NB4 (cell line): ENCODE measurements at regions not wholly inside any gene's neighbourhood (a gene's known extent, or its start where the extent isn't known, plus 50 kb on each side); places are given as distances from the start of the nearest gene placed in this dataset.

ENCODE experiments used
- CTCF ChIP-seq: IDR thresholded peaks from one replicate; pipeline ENCODE4 v1.5.1; 2012; ENCODE audit warnings: low read depth, low read length
- MYC ChIP-seq: IDR thresholded peaks from 2 replicates; pipeline ENCODE4 v1.6.1; 2011; ENCODE audit warnings: low read depth, low read length

DNA sequence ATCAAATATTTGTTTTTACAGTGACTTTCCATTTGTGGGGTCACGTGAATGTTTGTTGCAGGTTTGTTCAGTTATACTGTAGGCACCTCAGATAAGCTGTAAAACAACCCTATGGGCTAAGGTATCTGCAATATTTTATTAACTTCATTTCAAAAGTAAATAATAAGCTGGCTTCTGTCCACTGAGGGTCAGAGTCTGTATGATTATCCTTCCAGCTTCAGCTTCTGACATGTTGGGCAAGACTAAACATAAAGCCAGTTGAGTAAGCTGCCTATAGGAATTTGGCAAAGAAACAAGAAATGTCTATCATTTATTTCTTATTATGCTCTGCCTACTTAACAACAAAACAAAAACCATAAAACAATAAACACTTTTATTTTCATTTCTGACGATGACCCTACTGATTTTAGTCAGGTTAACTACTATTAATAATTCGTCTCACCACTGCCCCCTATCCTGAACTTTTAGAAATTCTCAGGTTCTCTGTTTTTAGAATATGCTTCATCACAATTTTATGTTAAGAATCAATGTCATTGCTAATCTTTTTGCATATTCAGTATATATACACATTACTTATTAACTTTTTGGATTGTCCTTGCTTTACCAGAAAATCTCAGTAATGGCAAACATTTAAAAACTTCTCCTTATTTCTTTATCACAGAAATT, 413.6 kb upstream of the ADAMTSL1 start:
- TF ChIP-seq CTCF (no peak), MYC (no peak)
